K562 (cell line): ENCODE measurements at regions not wholly inside any gene's neighbourhood (a gene's known extent, or its start where the extent isn't known, plus 50 kb on each side); places are given as distances from the start of the nearest gene placed in this dataset.

Source experiments
- BMI1 ChIP-seq: fragments of 150-350 bp; IDR thresholded peaks from 2 replicates; pipeline ENCODE4 v1.6.1; 2014; ENCODE audit warnings: low read length
- EP300 ChIP-seq: IDR thresholded peaks from 2 replicates; pipeline ENCODE4 v1.6.1; 2012; ENCODE audit warnings: low read length, improper control_type of control experiment
- NCOA4 ChIP-seq: fragments of 450-650 bp; IDR thresholded peaks from 2 replicates; pipeline ENCODE4 v1.6.1; 2018; ENCODE audit warnings: mild to moderate bottlenecking; ENCODE audit not compliant: partially characterized antibody
- NR2F6 ChIP-seq: fragments of 450-650 bp; formaldehyde crosslinking; IDR thresholded peaks from 2 replicates; pipeline ENCODE4 v1.4.0; 2020; ENCODE audit warnings: mild to moderate bottlenecking
- RAD21 ChIP-seq, 2 experiments: fragments of 250-450 bp in 1 of 2; fragments of 450-650 bp in 1 of 2; sonication (Bioruptor Pico) in 1 of 2; formaldehyde crosslinking in 1 of 2; IDR thresholded peaks in 1 of 2; conservative IDR thresholded peaks in 1 of 2; 2 replicates each; pipeline versions ENCODE4 v1.4.0 to v1.8.0; 2020 to 2022; ENCODE audit warnings: mild to moderate bottlenecking in 2 of 2, moderate library complexity in 1 of 2
- TAL1 ChIP-seq: fragments of 450-650 bp; IDR thresholded peaks from 2 replicates; pipeline ENCODE4 v1.6.1; 2016; ENCODE audit warnings: mild to moderate bottlenecking
- TBP ChIP-seq: optimal IDR thresholded peaks from 2 replicates; pipeline ENCODE3; 2011; ENCODE audit warnings: low read depth, low read length, improper control_type of control experiment
- ZNF263 ChIP-seq: sonication (generic); formaldehyde crosslinking; IDR thresholded peaks from 2 replicates; pipeline ENCODE4 v1.8.0; 2022; ENCODE audit warnings: mild to moderate bottlenecking, missing genetic modification reagents, borderline replicate concordance
- ZNF699 ChIP-seq: fragments of 250-450 bp; sonication (Bioruptor Pico); IDR thresholded peaks from 2 replicates; pipeline ENCODE4 v1.8.0; 2021; ENCODE audit warnings: mild to moderate bottlenecking, moderate library complexity; ENCODE audit not compliant: insufficient replicate concordance
- TF ChIP-seq, protein P1 (sequence below): fragments of 450-650 bp; formaldehyde crosslinking; IDR thresholded peaks from 2 replicates; pipeline ENCODE4 v1.4.0; 2020; ENCODE audit warnings: mild to moderate bottlenecking

DNA sequence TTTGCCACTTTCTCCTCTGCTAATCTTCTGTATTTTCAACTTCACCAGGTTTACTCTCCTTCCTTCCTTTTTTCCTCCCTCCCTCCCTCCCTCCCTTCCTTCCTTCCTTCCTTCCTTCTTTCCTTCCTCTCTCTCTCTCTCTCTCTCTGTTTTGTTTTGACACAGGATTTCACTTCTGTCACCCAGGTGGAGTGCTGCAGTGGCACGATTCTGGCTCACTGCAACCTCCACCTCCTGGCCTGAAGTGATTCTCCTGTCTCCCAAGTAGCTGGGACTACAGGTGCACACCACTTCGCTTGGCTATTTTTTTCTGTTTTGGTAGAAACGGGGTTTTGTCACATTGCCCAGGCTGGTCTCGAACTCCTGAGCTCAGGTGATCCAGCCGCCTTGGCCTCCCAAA, 181.2 kb upstream of the BTG1 start:
- TF ChIP-seq NR2F6 (CRISPR knock-in tag) (no peak), BMI1 (no peak), TAL1 (no peak), ZNF699 (CRISPR knock-in tag) (no peak), ZNF263 (CRISPR knock-in tag) (no peak), EP300 (no peak), TBP (no peak), RAD21 (CRISPR knock-in tag; conservative IDR thresholded peaks at IDR 0.05 in 1 of 2, IDR thresholded peaks at IDR 0.05 in 1 of 2) (no peak), NCOA4 (no peak)
- TF ChIP-seq, protein P1, sequence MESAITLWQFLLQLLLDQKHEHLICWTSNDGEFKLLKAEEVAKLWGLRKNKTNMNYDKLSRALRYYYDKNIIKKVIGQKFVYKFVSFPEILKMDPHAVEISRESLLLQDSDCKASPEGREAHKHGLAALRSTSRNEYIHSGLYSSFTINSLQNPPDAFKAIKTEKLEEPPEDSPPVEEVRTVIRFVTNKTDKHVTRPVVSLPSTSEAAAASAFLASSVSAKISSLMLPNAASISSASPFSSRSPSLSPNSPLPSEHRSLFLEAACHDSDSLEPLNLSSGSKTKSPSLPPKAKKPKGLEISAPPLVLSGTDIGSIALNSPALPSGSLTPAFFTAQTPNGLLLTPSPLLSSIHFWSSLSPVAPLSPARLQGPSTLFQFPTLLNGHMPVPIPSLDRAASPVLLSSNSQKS (CRISPR knock-in tag), result no peak
